WTC11 (cell line): ENCODE measurements at regions not wholly inside any gene's neighbourhood (a gene's known extent, or its start where the extent isn't known, plus 50 kb on each side); places are given as distances from the start of the nearest gene placed in this dataset.

ENCODE experiments used
- ATAC-seq: fragments of 200-7000 bp; cut with Tn5 transposase; 2 replicates; pipeline ENCODE4 v1.10.0; 2021; ENCODE audit warnings: mild to moderate bottlenecking, moderate library complexity
- CTCF ChIA-PET: fragments of 300-600 bp; sonication (Branson Sonifier 250); formaldehyde crosslinking; loops from one replicate; lab custom pipeline; 2021; ENCODE audit warnings: antibody characterized with exemption; lab: Charles Lee
- POLR2A ChIA-PET: fragments of 350-600 bp; sonication (Branson Sonifier 250); formaldehyde crosslinking; loops from one replicate; lab custom pipeline; 2021; ENCODE audit warnings: antibody characterized with exemption; lab: Charles Lee
- DNase-seq: peaks from one replicate; pipeline ENCODE4 v3.0.0; 2021; ENCODE audit warnings: low spot score
- H3K27ac Mint-ChIP-seq: 2 replicates; pipeline ENCODE4 v1.8.0; 2021; ENCODE audit warnings: mixed read lengths
- H3K27me3 Mint-ChIP-seq: 2 replicates; pipeline ENCODE4 v1.8.0; 2021; ENCODE audit warnings: low read depth, mild to moderate bottlenecking, moderate library complexity, mixed read lengths
- H3K36me3 Mint-ChIP-seq: 2 replicates; pipeline ENCODE4 v1.8.0; 2021; ENCODE audit warnings: mixed read lengths
- H3K4me1 Mint-ChIP-seq: 2 replicates; pipeline ENCODE4 v1.8.0; 2022; ENCODE audit warnings: mixed read lengths
- H3K4me3 Mint-ChIP-seq: 2 replicates; pipeline ENCODE4 v1.8.0; 2021; ENCODE audit warnings: mild to moderate bottlenecking, moderate library complexity, mixed read lengths
- H3K9me3 Mint-ChIP-seq: 2 replicates; pipeline ENCODE4 v1.8.0; 2021; ENCODE audit warnings: mixed read lengths
- AR ChIP-seq: fragments of 250-450 bp; sonication (Bioruptor Pico); IDR thresholded peaks from 2 replicates; pipeline ENCODE4 v1.9.0; 2021; ENCODE audit warnings: mild to moderate bottlenecking
- ATF6 ChIP-seq: sonication (generic); formaldehyde crosslinking; IDR thresholded peaks from 2 replicates; pipeline ENCODE4 v1.8.1; 2023; ENCODE audit warnings: mild to moderate bottlenecking, missing genetic modification reagents
- CDX4 ChIP-seq: fragments of 250-450 bp; sonication (Bioruptor Pico); IDR thresholded peaks from 2 replicates; pipeline ENCODE4 v1.9.0; 2021; ENCODE audit warnings: moderate library complexity, mild to moderate bottlenecking, inconsistent platforms, borderline replicate concordance
- CREB1 ChIP-seq: sonication (generic); formaldehyde crosslinking; IDR thresholded peaks from 2 replicates; pipeline ENCODE4 v1.8.0; 2023; ENCODE audit warnings: mild to moderate bottlenecking, missing genetic modification reagents
- ERG ChIP-seq: fragments of 250-450 bp; sonication (Bioruptor Pico); IDR thresholded peaks from 2 replicates; pipeline ENCODE4 v1.8.0; 2021; ENCODE audit warnings: mild to moderate bottlenecking
- GABPB1 ChIP-seq: sonication (generic); formaldehyde crosslinking; IDR thresholded peaks from 2 replicates; pipeline ENCODE4 v1.8.1; 2023; ENCODE audit warnings: mild to moderate bottlenecking, missing genetic modification reagents
- IRF2 ChIP-seq: sonication (generic); formaldehyde crosslinking; IDR thresholded peaks from 2 replicates; pipeline ENCODE4 v1.8.0; 2022; ENCODE audit warnings: low read depth, missing genetic modification reagents, borderline replicate concordance
- TEAD1 ChIP-seq: sonication (generic); formaldehyde crosslinking; IDR thresholded peaks from 2 replicates; pipeline ENCODE4 v1.8.0; 2022; ENCODE audit warnings: mild to moderate bottlenecking, missing genetic modification reagents
- TEAD4 ChIP-seq: sonication (generic); formaldehyde crosslinking; IDR thresholded peaks from 2 replicates; pipeline ENCODE4 v1.8.0; 2022; ENCODE audit warnings: mild to moderate bottlenecking, missing genetic modification reagents
- USF1 ChIP-seq: sonication (generic); formaldehyde crosslinking; IDR thresholded peaks from 2 replicates; pipeline ENCODE4 v1.8.0; 2022; ENCODE audit warnings: mild to moderate bottlenecking, missing genetic modification reagents
- ZMAT4 ChIP-seq: fragments of 250-450 bp; sonication (Bioruptor Pico); IDR thresholded peaks from 2 replicates; pipeline ENCODE4 v1.9.0; 2021; ENCODE audit warnings: mild to moderate bottlenecking
- ZNF121 ChIP-seq: sonication (generic); formaldehyde crosslinking; IDR thresholded peaks from 2 replicates; pipeline ENCODE4 v1.8.0; 2023; ENCODE audit warnings: missing genetic modification reagents
- ZNF232 ChIP-seq: sonication (generic); formaldehyde crosslinking; IDR thresholded peaks from 2 replicates; pipeline ENCODE4 v1.8.0; 2022; ENCODE audit warnings: mild to moderate bottlenecking, missing genetic modification reagents
- ZNF416 ChIP-seq: fragments of 250-450 bp; sonication (Bioruptor Pico); IDR thresholded peaks from 2 replicates; pipeline ENCODE4 v1.9.0; 2021; ENCODE audit warnings: mild to moderate bottlenecking, inconsistent platforms
- TF ChIP-seq, protein P1 (sequence below): sonication (generic); formaldehyde crosslinking; IDR thresholded peaks from 2 replicates; pipeline ENCODE4 v1.8.0; 2023; ENCODE audit warnings: mild to moderate bottlenecking, missing genetic modification reagents
- TF ChIP-seq, protein P2 (sequence below): sonication (generic); formaldehyde crosslinking; IDR thresholded peaks from 2 replicates; pipeline ENCODE4 v1.8.1; 2022; ENCODE audit warnings: mild to moderate bottlenecking, missing genetic modification reagents, moderate library complexity, borderline replicate concordance
- TF ChIP-seq, protein P3 (sequence below): sonication (generic); formaldehyde crosslinking; IDR thresholded peaks from 2 replicates; pipeline ENCODE4 v1.8.1; 2022; ENCODE audit warnings: low read depth, mild to moderate bottlenecking, moderate library complexity, missing genetic modification reagents, borderline replicate concordance

GRCh38 chr4:111717921-111718320 is 427.3 kb upstream of the FAM241A start (continued):
- TF ChIP-seq, protein P1, sequence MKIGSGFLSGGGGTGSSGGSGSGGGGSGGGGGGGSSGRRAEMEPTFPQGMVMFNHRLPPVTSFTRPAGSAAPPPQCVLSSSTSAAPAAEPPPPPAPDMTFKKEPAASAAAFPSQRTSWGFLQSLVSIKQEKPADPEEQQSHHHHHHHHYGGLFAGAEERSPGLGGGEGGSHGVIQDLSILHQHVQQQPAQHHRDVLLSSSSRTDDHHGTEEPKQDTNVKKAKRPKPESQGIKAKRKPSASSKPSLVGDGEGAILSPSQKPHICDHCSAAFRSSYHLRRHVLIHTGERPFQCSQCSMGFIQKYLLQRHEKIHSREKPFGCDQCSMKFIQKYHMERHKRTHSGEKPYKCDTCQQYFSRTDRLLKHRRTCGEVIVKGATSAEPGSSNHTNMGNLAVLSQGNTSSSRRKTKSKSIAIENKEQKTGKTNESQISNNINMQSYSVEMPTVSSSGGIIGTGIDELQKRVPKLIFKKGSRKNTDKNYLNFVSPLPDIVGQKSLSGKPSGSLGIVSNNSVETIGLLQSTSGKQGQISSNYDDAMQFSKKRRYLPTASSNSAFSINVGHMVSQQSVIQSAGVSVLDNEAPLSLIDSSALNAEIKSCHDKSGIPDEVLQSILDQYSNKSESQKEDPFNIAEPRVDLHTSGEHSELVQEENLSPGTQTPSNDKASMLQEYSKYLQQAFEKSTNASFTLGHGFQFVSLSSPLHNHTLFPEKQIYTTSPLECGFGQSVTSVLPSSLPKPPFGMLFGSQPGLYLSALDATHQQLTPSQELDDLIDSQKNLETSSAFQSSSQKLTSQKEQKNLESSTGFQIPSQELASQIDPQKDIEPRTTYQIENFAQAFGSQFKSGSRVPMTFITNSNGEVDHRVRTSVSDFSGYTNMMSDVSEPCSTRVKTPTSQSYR (CRISPR knock-in tag): no peak
- TF ChIP-seq, protein P2, sequence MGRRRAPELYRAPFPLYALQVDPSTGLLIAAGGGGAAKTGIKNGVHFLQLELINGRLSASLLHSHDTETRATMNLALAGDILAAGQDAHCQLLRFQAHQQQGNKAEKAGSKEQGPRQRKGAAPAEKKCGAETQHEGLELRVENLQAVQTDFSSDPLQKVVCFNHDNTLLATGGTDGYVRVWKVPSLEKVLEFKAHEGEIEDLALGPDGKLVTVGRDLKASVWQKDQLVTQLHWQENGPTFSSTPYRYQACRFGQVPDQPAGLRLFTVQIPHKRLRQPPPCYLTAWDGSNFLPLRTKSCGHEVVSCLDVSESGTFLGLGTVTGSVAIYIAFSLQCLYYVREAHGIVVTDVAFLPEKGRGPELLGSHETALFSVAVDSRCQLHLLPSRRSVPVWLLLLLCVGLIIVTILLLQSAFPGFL (CRISPR knock-in tag): no peak
- no peak for TF ChIP-seq CDX4 (CRISPR knock-in tag)
- no peak for TF ChIP-seq GABPB1 (CRISPR knock-in tag)
- TF ChIP-seq AR: no peak
- no peak for TF ChIP-seq CREB1 (CRISPR knock-in tag)
- TF ChIP-seq TEAD4: no peak
- TF ChIP-seq, protein P3, sequence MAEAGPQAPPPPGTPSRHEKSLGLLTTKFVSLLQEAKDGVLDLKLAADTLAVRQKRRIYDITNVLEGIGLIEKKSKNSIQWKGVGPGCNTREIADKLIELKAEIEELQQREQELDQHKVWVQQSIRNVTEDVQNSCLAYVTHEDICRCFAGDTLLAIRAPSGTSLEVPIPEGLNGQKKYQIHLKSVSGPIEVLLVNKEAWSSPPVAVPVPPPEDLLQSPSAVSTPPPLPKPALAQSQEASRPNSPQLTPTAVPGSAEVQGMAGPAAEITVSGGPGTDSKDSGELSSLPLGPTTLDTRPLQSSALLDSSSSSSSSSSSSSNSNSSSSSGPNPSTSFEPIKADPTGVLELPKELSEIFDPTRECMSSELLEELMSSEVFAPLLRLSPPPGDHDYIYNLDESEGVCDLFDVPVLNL (CRISPR knock-in tag): no peak
- TF ChIP-seq ZMAT4: no peak
- TF ChIP-seq ZNF416 (CRISPR knock-in tag): no peak
- TF ChIP-seq, all 79 proteins: peak for 0

DNA sequence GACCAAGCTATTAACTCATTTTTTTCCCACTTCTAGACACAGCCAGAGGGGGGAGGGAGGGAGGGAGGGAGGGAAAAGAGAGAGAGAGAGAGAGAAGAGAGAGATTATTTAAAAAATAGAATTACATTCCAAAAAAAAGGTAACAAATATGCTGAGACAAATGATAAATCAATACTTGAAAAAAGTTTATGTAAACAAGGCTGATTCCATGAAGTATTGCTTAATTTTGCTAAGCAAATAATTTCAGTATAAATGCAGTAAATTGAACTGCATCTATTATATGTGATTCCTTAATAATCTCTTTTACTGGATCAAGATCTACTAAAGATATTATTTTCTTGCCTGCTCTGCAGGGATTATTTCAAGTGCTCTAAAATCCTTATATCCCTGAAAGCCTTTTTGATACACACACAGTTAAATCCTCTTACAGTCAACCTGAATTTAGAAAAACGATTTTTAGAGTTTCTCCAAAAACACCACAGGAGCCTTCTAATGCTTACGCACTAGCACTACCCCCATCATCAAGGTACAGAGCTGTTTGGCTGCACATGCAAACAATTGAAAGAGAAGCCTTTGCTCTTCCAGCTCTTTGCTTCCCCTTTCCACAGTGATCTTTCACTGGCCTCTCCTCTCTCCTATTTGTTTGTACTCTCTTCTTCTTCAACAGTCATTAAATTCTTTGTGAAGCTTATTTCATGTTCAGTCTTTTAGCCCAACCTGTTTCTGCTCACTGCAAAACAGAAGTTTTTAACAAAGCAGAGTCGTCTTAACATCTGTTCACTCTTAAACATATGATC is 426.3 kb upstream of the FAM241A start:
- ChIA-PET CTCF (interaction anchor here (1.0 kb wide), 1 partner anchor 136 kb away, joined by 3 read pairs; no protein-coding TSS in a partner anchor), POLR2A (no interaction called here)
- no peak overlapping the region for H3K4me3 Mint-ChIP-seq
- DNase-seq (no peak), ATAC-seq (no peak)
- H3K27ac Mint-ChIP-seq: no peak overlapping the region; the same call in 1 of the 2 replicates
- H3K27me3 Mint-ChIP-seq: no peaks in the 10 kb centered on the region
- no peaks in the 10 kb centered on the region for H3K9me3 Mint-ChIP-seq
- peaks cover 3% of the 10 kb centered on the region for H3K4me1 Mint-ChIP-seq
- H3K36me3 Mint-ChIP-seq: no peaks in the 10 kb centered on the region
- TF ChIP-seq ZNF232 (CRISPR knock-in tag) (no peak), ERG (CRISPR knock-in tag) (no peak), ATF6 (CRISPR knock-in tag) (no peak), ZNF121 (CRISPR knock-in tag) (no peak), AR (no peak), USF1 (no peak), IRF2 (CRISPR knock-in tag) (no peak), TEAD1 (no peak), CDX4 (CRISPR knock-in tag) (no peak)
